Activated effector memory CD4-positive, alpha-beta T cell treated with Interleukin-2 at 50 U/mL for 16 hours (primary cell): ENCODE measurements at regions not wholly inside any gene's neighbourhood (a gene's known extent, or its start where the extent isn't known, plus 50 kb on each side); places are given as distances from the start of the nearest gene placed in this dataset.

Source experiments
- DNase-seq: peaks from one replicate; pipeline ENCODE4 v3.0.0-alpha.2; 2020

DNA sequence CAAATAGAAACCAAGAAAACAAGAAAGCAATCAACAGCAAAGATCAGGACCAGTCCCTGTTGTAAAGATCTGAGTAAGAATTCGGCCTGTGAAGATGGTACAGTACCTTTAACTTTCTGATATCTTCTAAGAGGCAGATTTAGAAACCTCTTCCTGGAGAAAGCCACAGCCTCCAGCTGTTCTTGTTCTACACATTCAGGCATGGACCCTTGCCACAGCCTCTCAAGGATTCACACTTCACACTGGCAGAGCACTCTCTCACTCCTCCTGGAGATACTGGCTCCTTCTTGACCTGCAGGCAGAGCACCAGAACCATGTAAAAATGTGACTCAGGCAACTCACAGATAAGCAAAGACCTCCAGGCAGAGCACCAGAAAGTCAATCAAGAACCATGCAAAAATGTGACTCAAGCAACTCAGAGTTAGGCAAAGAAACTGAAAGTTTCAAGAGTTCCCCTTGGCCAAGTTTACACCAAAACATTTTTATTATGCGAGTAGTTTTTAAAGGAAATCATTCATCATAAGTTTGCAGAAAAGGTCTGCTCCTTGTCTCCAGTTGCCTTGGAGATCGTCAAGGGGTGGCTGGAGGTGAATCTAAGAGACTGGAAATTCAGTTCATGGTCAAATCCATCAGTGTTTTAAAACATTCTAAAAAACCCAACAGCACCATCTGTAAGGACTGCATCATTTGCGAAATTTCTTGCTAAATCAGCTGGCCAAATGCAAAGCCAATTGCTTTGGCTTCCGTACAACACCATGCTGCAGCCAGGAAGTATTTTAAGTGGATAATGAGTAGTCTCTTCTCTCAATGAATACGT is 119.3 kb upstream of the MDM1 start:
- peak; percentile 22 for DNase-seq

DNA sequence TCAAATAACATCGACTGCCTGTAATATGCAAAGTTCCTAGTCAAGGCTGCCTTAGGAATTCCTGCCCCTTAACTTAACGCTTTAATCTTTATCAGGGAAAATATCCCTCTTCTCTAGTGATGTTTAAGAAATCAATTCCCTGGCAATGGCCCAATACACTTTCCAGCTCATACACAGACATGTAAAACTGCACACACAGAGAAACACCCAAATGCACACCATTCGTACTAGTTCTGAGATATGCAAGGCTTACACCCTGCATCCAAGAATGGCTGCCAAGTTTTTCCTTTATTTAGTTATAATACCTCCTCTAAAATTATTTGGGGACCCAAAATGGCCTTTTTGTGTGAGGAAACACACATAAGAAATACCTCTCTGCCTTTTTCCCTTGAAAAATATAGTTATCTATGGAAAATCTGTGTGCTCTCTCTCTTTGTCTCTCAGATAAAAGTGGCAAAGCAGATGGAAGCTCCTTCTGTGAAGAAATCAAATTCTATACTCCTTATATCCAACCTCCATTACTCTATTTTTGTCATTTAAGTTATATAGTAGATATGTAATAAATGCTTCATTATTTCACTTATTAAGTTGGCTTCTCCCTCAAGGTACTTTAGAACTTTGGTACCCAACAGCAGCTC is 120.0 kb upstream of the MDM1 start:
- no peak for DNase-seq

DNA sequence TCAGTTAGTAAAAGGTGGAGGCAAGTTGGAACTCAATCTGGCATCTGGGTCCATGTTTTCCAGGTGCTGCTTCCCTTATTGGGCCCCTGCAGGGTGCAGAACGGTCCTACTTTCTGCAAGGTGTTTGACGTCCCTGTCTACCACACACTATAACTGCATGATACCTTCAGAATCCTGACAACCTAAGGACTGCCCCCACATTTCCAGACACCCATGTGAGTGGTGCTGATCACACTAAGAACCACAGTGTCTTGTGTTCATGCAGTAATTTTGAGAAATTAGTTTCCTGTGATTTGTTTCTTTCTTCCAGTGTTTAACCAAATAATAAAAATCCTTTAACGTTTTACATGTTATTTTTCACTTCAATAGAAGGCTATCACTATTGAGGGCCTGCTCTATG is 121.1 kb upstream of the MDM1 start:
- no peak for DNase-seq

DNA sequence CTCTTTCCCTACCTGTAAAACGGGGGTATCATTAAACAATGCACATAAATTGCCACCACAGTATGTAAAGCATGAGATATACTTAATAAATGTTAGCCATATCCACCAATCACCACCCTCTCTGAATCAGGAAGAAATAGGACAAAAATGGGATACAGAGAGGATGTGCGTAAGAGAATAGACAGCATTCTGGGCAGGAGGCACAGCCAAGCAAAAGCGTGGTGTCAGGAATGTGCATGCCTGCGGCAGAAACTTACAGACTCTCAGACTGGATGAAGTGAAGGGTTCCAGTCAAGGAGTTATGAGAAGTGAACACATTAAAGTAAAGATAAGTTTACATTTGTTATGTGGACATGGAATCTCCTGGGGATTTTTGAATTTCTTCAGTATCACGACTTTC is 121.7 kb upstream of the MDM1 start:
- DNase-seq, result no peak

DNA sequence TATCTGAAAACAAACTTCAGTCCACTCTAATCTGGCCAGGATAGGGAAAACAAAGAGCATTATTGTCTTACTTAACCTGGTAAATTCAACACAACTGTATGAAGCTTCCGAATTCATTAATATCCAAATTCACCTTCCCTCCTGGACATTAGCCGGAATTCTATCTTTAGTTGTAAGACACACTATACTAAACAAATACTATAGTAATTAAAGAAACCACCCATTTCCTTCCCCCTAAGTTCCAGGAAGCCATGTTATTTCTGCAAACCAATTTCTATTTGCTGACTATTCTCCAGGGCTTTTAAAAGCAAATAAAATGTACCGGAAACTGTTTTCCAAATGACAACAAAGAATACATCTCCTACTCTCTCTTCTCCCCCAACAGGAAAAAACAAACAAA is 122.7 kb upstream of the MDM1 start:
- no peak for DNase-seq

DNA sequence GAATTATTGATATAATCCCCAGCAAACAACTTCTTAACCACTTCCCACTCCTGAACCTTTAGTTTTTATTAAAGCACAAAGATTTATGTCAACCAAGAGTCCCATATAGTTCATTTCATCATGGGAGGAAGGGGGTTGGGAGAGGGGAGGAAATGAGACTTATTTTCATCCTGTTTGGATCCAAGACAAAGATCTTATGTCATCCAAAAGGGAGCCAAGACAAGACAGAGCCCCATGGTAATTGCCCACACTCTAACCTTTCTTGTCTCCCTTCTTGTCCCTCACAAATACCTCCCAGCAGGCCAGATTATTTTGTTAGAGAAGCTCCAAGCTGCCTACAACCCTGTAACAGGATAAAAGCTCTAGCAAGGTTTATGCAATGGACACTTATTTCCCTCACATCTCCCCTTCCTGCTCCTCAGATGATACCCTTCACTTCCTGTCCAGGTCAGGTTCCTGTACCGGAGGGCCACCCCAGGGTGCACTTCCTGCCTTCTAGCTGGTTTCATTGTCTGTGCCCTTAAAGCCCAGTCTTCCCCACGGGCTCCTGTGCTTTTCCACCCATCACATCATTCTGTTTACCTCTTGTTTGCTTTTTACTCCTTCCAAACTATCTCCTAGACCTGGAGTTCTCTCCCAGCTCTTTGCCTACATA is 123.7 kb upstream of the MDM1 start:
- peak; percentile 6 for DNase-seq

DNA sequence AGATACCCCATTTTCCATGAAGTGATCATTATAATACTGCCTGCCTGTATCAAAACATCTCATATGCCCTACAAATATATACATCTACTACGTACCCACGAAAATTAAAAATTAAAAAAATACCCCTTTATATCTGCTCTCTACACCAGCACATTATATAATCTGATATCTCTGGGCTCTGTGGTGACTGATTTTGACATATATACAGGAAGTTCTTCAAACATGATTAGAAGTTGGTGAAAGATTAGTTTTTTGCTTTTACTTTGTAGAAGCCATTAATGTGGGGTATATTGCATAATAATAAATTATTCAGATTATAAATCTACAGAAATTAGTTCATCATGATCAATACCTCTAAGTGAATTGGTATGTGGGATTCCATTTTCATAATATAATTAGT is 126.7 kb upstream of the MDM1 start:
- DNase-seq, result no peak

DNA sequence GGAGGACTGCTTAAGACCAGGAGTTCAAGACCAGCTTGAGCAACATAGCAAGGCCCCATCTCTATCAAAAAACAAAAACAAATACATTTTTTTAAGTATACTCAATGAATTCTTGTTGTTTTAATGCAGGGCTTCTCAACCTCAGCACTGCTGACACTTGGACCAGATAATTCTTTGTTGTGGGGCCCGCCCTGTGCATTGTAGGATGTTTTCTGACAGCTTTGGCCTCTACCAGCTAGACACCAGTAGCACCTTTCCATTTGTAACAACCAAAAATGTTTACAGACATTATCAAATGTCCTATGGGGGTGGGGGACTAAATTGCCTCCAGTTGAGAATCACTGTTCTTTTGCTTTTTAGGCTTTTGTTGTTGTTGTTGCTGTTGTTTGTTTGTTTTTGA is 128.1 kb upstream of the MDM1 start:
- DNase-seq, result no peak

DNA sequence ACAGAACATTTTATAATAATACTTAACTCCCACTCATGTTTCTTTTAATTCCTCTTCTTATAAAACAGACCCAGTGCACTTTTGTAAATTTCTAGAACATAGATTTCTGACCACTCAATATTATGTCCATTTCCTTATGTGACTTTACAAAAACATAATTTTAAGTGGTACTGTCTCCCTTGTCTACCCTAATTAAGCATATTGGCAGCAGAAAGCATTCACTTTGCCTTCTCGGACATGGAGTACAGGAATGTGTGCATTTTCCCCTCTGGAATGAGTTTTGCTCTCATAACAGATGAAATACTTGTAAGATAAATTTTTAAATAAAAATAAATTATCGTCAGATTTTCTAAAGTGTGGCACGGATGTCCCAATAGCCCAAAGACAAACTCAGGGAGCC is 129.5 kb upstream of the MDM1 start:
- DNase-seq, result no peak

DNA sequence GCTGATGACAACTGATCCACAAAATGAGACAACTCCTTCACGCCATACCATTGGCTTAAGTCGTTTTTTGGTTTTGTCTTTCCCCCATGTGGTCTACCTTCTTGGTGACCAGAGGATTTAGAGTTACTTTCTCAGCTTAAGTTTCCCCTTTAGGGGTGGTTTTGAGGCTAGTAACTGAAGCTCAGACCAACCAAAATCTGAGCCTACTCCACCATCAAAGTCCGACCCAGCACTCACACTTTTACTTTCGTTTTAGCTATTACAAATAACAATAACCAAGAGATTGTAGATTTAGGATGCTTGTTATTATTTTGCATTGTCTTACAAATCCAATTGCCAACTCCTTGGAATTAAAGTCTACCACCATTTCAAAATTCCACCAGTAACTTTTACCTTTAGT is 130.6 kb upstream of the MDM1 start:
- no peak for DNase-seq

DNA sequence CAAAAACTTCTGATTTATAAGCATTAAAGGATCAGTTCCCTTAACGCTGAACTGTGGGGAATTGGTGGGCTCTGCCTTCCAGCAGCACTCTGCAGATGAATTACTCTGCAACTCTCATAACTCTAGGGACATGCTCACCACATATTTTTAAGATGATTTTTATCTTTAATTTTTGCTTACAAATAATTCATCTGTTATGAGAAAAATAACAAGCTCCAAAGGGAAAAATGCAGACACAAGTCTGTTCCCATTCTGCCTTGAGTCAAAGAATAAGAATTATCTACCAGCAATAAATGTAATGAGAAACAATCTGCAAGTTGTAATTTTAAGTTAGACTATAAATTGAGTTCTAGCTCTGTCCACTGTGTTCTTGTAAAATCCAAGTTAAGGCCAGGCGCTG is 133.1 kb upstream of the MDM1 start:
- no peak for DNase-seq

DNA sequence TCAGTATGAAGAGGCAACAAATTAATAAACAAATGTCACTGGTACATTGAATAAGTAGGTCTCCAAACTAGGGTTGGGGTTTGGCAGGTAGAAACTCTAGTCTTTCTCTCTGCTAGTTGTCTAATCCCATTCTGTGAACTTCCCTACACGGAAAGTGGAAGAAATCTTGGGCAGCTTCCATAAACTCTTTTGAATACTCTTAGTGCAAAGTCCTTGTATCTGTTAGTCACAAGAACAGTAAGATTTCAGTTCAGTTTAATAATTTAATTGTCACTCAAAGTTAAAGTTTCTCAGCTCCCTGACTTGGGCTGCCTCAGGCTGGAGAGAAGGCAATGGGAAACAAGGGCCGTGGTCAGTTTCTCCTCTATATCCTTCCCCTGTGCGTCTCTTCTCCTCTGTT is 135.4 kb upstream of the MDM1 start:
- DNase-seq, result no peak

DNA sequence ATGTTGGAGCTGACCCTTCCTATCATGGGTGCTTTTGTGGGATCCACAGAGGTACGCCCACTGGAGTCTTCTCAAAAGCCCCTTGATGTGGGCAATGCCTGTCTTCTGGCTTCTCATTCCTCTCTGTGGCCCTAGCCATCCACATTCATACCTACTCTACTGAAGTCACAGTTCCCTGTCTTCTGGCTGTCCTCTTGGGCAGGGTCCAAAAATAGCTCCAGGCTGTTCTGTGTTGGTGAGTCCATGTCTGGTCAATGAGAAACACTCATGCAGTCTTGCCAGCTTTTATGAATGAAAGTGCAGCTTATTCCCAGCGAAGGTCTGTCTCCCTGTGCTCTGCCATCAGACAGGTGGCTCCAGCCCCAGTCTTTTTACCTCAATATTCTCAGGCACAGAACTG is 135.9 kb upstream of the MDM1 start:
- no peak for DNase-seq

DNA sequence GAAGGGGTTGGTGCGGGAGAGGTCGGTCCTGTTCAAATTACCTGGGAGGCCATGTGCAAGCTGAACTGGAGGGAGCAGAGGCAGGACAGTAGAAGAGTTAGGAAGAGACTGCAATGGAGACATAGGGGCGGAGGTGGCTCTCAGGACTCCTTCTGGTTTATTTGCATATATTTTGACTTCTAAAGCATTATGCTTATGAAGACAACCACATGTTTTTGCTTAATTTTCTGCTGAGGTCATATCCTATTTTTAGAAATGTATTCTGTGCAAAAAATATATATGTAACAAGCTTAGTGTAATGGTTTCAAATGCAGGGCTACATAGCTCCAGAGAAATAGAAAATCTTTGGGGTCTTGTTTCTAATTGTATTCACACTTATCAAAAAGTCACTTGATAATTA is 137.0 kb upstream of the MDM1 start:
- no peak for DNase-seq

DNA sequence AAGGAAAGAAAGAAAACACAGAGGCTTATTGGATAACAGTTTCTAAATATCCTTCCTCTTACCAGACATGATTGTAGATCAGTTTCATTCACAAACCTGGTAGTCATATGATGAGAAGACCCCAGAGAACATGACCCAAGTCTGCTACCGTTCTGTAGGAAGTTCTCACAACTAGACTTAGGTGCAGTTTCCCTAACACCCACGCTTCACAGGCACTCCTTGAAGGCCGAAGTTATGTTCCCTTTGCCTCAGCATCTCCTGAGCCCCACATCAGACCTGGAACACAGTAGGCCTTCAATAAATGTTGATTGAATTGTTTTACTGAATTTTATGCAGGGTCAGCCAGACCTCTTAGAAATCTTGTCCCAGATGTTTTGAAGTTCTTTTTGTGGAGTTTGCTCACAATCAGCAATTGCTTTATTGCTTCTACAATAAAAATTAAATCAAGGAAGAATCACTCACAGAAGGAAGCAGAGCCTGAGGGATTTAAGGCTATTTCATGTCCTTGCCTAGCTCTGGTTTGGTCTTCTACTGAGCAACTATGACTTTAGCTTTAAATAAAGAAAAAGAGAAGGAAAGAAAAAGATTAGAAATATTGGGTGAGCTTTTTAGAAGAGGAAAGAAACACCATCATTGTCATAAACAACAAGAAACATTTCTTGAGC is 138.6 kb upstream of the MDM1 start:
- no peak for DNase-seq

DNA sequence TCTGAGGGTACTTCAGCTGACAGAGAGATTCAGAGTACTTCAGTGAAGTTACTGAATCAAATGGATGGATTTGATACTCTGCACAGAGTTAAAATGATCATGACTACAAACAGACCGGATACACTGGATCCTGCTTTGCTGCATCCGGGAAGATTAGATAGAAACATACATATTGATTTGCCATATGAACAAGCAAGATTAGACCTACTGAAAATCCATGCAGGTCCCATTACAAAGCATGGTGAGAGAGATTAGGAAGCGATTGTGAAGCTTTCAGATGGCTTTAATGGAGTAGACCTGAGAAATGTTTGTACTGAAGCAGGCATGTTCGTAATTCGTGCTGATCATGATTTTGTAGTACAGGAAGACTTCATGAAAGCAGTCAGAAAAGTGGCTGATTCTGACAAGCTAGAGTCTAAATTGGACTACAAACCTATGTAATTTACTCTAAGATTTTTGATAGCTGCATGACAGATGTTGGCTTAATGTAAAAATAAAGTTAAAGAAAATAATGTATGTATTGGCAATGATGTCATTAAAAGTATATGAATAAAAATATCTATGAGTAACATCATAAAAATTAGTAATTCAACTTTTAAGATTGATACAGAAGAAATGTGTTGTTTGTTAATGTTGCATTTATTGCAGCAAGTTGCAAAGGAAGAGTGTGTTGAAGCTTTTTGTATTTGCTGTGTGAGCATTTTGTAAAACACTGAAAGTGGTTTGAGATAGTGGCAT is 136.1 kb upstream of the RAP1B start:
- no peak for DNase-seq

DNA sequence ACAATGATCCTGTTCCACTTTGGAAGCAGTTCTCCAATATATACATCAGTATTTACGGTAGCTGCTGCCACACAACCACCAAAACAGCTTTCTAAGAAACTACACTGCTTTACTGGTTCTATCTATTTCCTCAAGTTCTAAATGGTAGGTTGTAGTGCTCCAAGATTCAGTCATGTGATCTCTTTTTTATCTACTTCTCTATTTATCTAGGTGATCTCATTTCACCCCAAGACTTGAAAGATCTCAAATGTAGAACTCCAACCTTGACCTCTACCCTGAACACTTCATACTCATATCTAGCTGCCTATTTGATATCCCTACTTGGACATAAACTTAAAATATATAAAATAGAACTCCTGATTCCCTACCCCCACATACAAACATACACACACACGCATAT is 133.9 kb upstream of the RAP1B start:
- no peak for DNase-seq

DNA sequence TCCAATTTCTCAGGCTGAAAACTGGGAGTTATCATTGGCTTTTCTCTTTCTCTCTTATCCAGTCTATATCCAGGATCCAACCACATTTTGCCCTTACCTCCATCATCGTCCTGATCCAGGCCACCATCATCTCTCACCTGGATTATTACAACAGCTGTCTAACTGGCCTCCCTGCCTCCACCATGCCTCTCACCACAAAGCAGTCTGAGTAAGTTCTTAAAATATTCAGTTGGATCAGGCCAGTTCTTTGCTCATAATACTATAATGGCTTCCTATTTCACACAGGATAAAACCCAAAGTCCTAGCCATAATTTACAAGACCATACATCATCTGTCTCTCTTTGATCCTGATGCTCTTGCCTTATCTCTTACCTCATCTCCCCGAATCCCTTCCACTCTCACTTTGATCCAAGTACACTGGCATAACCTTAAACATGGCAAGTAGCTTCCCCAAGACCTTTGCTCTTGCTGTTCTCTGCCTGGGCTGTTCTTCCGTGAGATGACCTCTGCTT is 133.4 kb upstream of the RAP1B start:
- no peak for DNase-seq

DNA sequence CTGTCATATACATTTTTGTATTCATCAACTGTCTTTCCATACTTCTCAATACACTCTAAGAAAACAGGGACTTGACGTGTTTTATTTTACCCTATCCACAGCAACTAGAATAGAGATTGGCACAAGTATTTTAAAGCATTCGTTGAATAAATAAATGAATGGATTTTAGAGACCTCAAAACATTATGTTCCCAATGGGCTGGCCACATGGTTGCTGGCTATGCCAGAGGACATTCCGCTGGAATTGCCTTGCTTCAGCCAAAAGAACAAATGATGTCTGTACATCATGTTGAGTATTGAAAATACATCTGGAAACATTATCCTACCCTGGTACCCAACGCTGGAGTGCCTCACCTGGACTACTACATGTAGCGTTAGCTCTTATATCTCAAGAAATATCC is 132.8 kb upstream of the RAP1B start:
- DNase-seq, result no peak

DNA sequence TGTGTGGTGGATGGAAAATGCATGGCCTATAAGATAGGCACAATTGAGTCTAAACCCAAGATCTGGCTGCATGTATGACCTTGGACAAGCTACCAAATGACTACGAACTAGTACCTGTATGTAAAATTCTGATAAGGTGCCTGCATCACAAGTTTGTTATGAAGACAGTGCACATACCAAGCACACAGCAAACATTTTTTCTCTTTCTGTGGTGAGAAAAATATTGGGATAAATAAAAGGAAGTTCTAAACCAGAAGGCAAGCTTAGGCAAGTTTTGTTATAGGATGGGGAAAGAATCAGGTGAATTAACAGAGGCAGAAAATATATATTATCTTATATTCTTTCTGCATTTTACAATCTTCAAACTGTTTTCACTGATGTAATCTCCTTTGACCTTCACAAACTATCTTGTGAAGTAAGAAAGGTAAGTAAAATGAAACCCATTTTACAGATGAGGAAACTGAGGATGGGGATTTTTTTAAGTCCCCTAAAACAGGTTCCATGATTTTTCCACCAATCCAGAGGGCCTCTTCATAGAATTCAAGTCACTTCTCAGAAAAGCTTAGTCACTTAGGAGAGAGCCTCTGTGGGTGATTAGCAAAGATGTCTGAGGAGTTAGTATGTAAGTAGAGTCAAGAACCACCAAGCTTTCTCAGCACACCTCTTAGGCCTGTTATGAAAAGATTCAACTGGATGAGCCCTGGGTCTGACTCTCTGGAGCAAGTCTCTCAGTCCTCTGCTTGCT is 132.0 kb upstream of the RAP1B start:
- DNase-seq, result no peak

DNA sequence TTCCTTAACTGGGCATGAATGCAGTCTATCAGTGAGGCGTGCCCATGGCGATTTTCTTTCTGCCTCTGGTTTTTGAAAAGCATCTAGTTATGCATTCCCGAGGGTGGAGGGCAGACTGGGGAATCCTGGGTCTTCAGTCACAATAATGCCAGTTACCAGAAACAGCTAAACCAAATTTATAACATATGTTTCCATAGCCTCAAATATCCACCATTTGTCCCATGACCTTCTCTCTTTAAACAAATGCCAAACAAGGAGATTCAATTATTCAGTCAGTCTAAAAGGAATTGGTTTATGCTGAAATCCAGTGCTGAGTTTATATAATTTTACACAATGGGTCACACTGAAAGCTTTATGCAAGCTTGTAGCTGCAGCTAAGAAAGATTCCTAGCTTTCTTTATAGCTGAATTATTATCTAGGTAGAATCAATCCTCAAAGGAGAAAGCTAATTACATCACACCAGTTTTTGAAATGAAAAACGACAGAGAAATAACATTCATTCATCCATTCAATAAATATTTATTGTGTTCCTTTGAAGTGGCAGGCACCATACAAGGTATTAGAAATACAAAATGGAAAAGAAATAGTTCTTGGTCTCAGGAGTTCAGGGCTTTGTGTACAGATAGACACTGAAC is 131.3 kb upstream of the RAP1B start:
- no peak for DNase-seq

DNA sequence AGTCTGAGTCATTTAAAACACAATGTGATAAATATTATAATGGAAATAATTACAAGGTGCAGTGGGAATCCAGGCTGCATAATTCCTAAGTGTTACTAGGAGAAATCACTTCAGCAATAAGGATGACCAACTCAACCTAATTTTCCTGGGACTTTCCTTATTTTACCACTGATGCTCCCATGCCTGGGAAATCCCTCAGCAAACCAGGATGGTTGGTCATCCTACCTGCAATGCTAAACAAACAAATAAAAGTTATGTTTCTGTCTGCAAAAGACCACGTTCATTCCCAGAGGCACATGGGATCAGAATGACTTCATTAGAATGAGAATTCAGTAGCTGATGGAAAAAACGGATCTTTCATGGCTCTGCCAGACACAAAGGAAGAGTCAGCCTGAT is 130.8 kb upstream of the RAP1B start:
- DNase-seq, result no peak
